ENCODE measurements at regions not wholly inside any gene's neighbourhood (a gene's known extent, or its start where the extent isn't known, plus 50 kb on each side); places are given as distances from the start of the nearest gene placed in this dataset.

- no peak for TF ChIP-seq POLR2AphosphoS5 (IDR thresholded peaks at IDR 0.05; ENCODE audit: borderline replicate concordance, low read depth, low read length)
- TF ChIP-seq EZH2 (IDR thresholded peaks at IDR 0.05), result no peak
- TF ChIP-seq FOXP2 (optimal IDR thresholded peaks at IDR 0.05; ENCODE audit: control extremely low read depth, extremely low read length, insufficient read depth), result no peak
Measured at GRCh38 chr16:21523411-21524067, 75.8 kb upstream of the METTL9 start.

Data from SK-N-MC (cell line).